ENCODE measurements at regions not wholly inside any gene's neighbourhood (a gene's known extent, or its start where the extent isn't known, plus 50 kb on each side); places are given as distances from the start of the nearest gene placed in this dataset.

GRCh38 chr3:177746337-177746933, 549.2 kb upstream of the TBL1XR1 start:
- TF ChIP-seq CTCF (conservative IDR thresholded peaks at IDR 0.05) (no peak), ZFX (IDR thresholded peaks at IDR 0.05) (no peak)

Data from C4-2B (cell line).